ENCODE measurements at regions not wholly inside any gene's neighbourhood (a gene's known extent, or its start where the extent isn't known, plus 50 kb on each side); places are given as distances from the start of the nearest gene placed in this dataset.

- no peaks in the 10 kb centered on the region for H3K4me1 ChIP-seq
- peaks cover 0 to 26% (median 15%) of the 10 kb centered on the region in 8 donors for H3K9me3 ChIP-seq
- WGBS, 5 donors, result 75 to 86% (median 82%) methylated on average over 2 of the region's 2 CpGs
- H3K36me3 ChIP-seq, result no peaks in the 10 kb centered on the region
- no peak for DNase-seq
- TF ChIP-seq, protein P1, sequence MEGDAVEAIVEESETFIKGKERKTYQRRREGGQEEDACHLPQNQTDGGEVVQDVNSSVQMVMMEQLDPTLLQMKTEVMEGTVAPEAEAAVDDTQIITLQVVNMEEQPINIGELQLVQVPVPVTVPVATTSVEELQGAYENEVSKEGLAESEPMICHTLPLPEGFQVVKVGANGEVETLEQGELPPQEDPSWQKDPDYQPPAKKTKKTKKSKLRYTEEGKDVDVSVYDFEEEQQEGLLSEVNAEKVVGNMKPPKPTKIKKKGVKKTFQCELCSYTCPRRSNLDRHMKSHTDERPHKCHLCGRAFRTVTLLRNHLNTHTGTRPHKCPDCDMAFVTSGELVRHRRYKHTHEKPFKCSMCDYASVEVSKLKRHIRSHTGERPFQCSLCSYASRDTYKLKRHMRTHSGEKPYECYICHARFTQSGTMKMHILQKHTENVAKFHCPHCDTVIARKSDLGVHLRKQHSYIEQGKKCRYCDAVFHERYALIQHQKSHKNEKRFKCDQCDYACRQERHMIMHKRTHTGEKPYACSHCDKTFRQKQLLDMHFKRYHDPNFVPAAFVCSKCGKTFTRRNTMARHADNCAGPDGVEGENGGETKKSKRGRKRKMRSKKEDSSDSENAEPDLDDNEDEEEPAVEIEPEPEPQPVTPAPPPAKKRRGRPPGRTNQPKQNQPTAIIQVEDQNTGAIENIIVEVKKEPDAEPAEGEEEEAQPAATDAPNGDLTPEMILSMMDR (IDR thresholded peaks at IDR 0.05 in 8 of 11, conservative IDR thresholded peaks at IDR 0.05 in 3 of 11), result no peak
- no peak for TF ChIP-seq POLR2A (IDR thresholded peaks at IDR 0.05)
- TF ChIP-seq POLR2AphosphoS5 (IDR thresholded peaks at IDR 0.05), result no peak
- intact Hi-C loops (cut with DNase I; ENCODE audit: low total_unique reads), result no loop called here
- no peaks in the 10 kb centered on the region for H3K27me3 ChIP-seq (replicated peaks in 1 of 7)
- no peak overlapping the region for H3K27ac ChIP-seq
- H3K4me3 ChIP-seq, result no peak overlapping the region
Measured at GRCh38 chr13:54965881-54966280, 1937.3 kb downstream of the OLFM4 start.

GRCh38 chr13:54972838-54973237 is 1944.2 kb downstream of the OLFM4 start:
- no peaks in the 10 kb centered on the region for H3K36me3 ChIP-seq
- no peaks in the 10 kb centered on the region for H3K4me1 ChIP-seq
- 55 to 71% (median 63%) methylated on average over 5 of the region's 5 CpGs for WGBS, 5 donors
- H3K9me3 ChIP-seq, result peaks cover 0 to 6% (median 0%) of the 10 kb centered on the region in 8 donors
- H3K27ac ChIP-seq, result no peak overlapping the region
- intact Hi-C loops (cut with DNase I; ENCODE audit: low total_unique reads), result no loop called here
- no peaks in the 10 kb centered on the region for H3K27me3 ChIP-seq (replicated peaks in 1 of 7)
- DNase-seq, result no peak
- no peak overlapping the region for H3K4me3 ChIP-seq
- TF ChIP-seq, protein P1 (IDR thresholded peaks at IDR 0.05 in 8 of 11, conservative IDR thresholded peaks at IDR 0.05 in 3 of 11), result no peak
- TF ChIP-seq POLR2AphosphoS5 (IDR thresholded peaks at IDR 0.05), result no peak
- no peak for TF ChIP-seq POLR2A (IDR thresholded peaks at IDR 0.05)

GRCh38 chr13:54975676-54976075 is 1947.1 kb downstream of the OLFM4 start:
- Histone ChIP-seq H3K4me1 (no peaks in the 10 kb centered on the region), H3K9me3 (peaks cover 0 to 6% (median 0%) of the 10 kb centered on the region in 8 donors), H3K4me3 (no peak overlapping the region), H3K36me3 (no peaks in the 10 kb centered on the region), H3K27me3 (replicated peaks in 1 of 7) (no peaks in the 10 kb centered on the region), H3K27ac (no peak overlapping the region)
- WGBS, 5 donors, result 66 to 76% (median 69%) methylated on average over 4 of the region's 4 CpGs
- TF ChIP-seq POLR2A (IDR thresholded peaks at IDR 0.05), result no peak
- TF ChIP-seq POLR2AphosphoS5 (IDR thresholded peaks at IDR 0.05), result no peak
- TF ChIP-seq, protein P1 (IDR thresholded peaks at IDR 0.05 in 8 of 11, conservative IDR thresholded peaks at IDR 0.05 in 3 of 11), result no peak
- DNase-seq, result no peak
- intact Hi-C loops (cut with DNase I; ENCODE audit: low total_unique reads), result no loop called here

GRCh38 chr13:54980651-54981050 is 1952.0 kb downstream of the OLFM4 start:
- Histone ChIP-seq H3K9me3 (peaks cover 0 to 11% (median 0%) of the 10 kb centered on the region in 8 donors), H3K4me1 (no peaks in the 10 kb centered on the region), H3K27ac (no peak overlapping the region), H3K4me3 (no peak overlapping the region), H3K27me3 (replicated peaks in 1 of 7) (no peaks in the 10 kb centered on the region), H3K36me3 (no peaks in the 10 kb centered on the region)
- DNase-seq, result no peak
- intact Hi-C loops (cut with DNase I; ENCODE audit: low total_unique reads), result no loop called here
- WGBS, 5 donors, result 39 to 54% (median 48%) methylated on average over 3 of the region's 3 CpGs
- TF ChIP-seq POLR2A (IDR thresholded peaks at IDR 0.05), result no peak
- TF ChIP-seq, protein P1 (IDR thresholded peaks at IDR 0.05 in 8 of 11, conservative IDR thresholded peaks at IDR 0.05 in 3 of 11), result no peak
- no peak for TF ChIP-seq POLR2AphosphoS5 (IDR thresholded peaks at IDR 0.05)

Data from spleen (tissue), 11 donors.